IMR-90 (cell line): ENCODE measurements at regions not wholly inside any gene's neighbourhood (a gene's known extent, or its start where the extent isn't known, plus 50 kb on each side); places are given as distances from the start of the nearest gene placed in this dataset.

Experiments
- ATAC-seq: fragments of 200-7000 bp; cut with Tn5 transposase; 2 replicates; pipeline ENCODE4 v1.9.1; 2020; ENCODE audit warnings: low read depth, mild to moderate bottlenecking, moderate library complexity
- BruUV-seq: library from RNA; stranded (reverse); fragments of 400-500 nt; replicated peaks from 2 replicates; lab custom pipeline; 2021; lab: Mats Ljungman, UMichigan
- CTCF ChIA-PET: fragments of 300-600 bp; formaldehyde crosslinking; extraction: SDS; loops from one replicate; lab custom pipeline; 2021; ENCODE audit warnings: antibody characterized with exemption; lab: Yijun Ruan, JAX
- POLR2A ChIA-PET: fragments of 300-600 bp; sonication (Branson Sonifier 250); formaldehyde crosslinking; loops from one replicate; lab custom pipeline; 2022; ENCODE audit warnings: antibody characterized with exemption; ENCODE audit not compliant: unreplicated experiment; lab: Charles Lee
- DNase-seq: peaks from one replicate; pipeline ENCODE4 v3.0.0; 2013
- H2AFZ ChIP-seq: replicated peaks from 2 replicates; pipeline ENCODE3; 2013; ENCODE audit warnings: low read length, mild to moderate bottlenecking; ENCODE audit not compliant: poor library complexity
- H2AK5ac ChIP-seq: 2 replicates; pipeline ENCODE4 v1.6.1; 2013; ENCODE audit warnings: low read depth, low read length, inconsistent platforms
- H2AK9ac ChIP-seq: replicated peaks from 2 replicates; pipeline ENCODE3; 2013; ENCODE audit warnings: mild to moderate bottlenecking, low read depth, low read length, moderate library complexity; ENCODE audit not compliant: poor library complexity
- H2BK120ac ChIP-seq: 2 replicates; pipeline ENCODE4 v1.6.1; 2013; ENCODE audit warnings: low read depth, low read length, inconsistent platforms
- H2BK15ac ChIP-seq: 3 replicates; pipeline ENCODE4 v1.6.1; 2013; ENCODE audit warnings: low read depth, low read length, inconsistent platforms
- H2BK20ac ChIP-seq: 2 replicates; pipeline ENCODE4 v1.6.1; 2013; ENCODE audit warnings: low read depth, mild to moderate bottlenecking, inconsistent platforms, low read length, moderate library complexity
- H2BK5ac ChIP-seq: 2 replicates; pipeline ENCODE4 v1.6.1; 2013; ENCODE audit warnings: mild to moderate bottlenecking, low read depth, low read length, inconsistent platforms; ENCODE audit not compliant: poor library complexity, severe bottlenecking
- H3K14ac ChIP-seq: replicated peaks from 2 replicates; pipeline ENCODE4 v1.6.1; 2013; ENCODE audit warnings: low read depth, low read length, inconsistent platforms
- H3K18ac ChIP-seq: 2 replicates; pipeline ENCODE4 v1.6.1; 2013; ENCODE audit warnings: low read depth, low read length, control low read depth
- H3K23ac ChIP-seq: 2 replicates; pipeline ENCODE4 v1.6.1; 2013; ENCODE audit warnings: low read depth, low read length, inconsistent platforms
- H3K27ac ChIP-seq: 2 replicates; pipeline ENCODE4 v1.5.1; 2013; ENCODE audit warnings: mild to moderate bottlenecking, control low read depth, low read length; ENCODE audit not compliant: insufficient read depth
- H3K27me3 ChIP-seq: 2 replicates; pipeline ENCODE4 v1.6.1; 2013; ENCODE audit warnings: low read length; ENCODE audit not compliant: control insufficient read depth, insufficient read depth
- H3K36me3 ChIP-seq: 2 replicates; pipeline ENCODE4 v1.6.1; 2013; ENCODE audit warnings: low read length, mixed read lengths; ENCODE audit not compliant: control insufficient read depth, insufficient read depth
- H3K4ac ChIP-seq: 2 replicates; pipeline ENCODE4 v1.6.1; 2013; ENCODE audit warnings: low read depth, low read length, inconsistent platforms
- H3K4me1 ChIP-seq: 2 replicates; pipeline ENCODE4 v1.6.1; 2013; ENCODE audit warnings: low read length, mixed read lengths; ENCODE audit not compliant: control insufficient read depth, insufficient read depth
- H3K4me2 ChIP-seq: 2 replicates; pipeline ENCODE4 v1.6.1; 2013; ENCODE audit warnings: low read depth, mild to moderate bottlenecking, control low read depth, low read length, moderate library complexity
- H3K4me3 ChIP-seq: 2 replicates; pipeline ENCODE4 v1.5.1; 2013; ENCODE audit warnings: low read depth, mild to moderate bottlenecking, control low read depth, low read length, moderate library complexity; ENCODE audit not compliant: insufficient read depth
- H3K56ac ChIP-seq: 2 replicates; pipeline ENCODE4 v1.6.1; 2013; ENCODE audit warnings: low read length, inconsistent platforms; ENCODE audit not compliant: insufficient read depth; ENCODE audit errors: extremely low read depth
- H3K79me1 ChIP-seq, 2 experiments: 2 replicates each; pipeline ENCODE4 v1.6.1; 2013; ENCODE audit warnings: low read length in 2 of 2, inconsistent platforms in 1 of 2, low read depth in 1 of 2
- H3K9ac ChIP-seq: 2 replicates; pipeline ENCODE4 v1.6.1; 2013; ENCODE audit warnings: low read depth, low read length, control low read depth
- H3K9me1 ChIP-seq: 2 replicates; pipeline ENCODE4 v1.6.1; 2013; ENCODE audit warnings: low read length, inconsistent platforms; ENCODE audit not compliant: insufficient read depth
- H3K9me3 ChIP-seq: 2 replicates; pipeline ENCODE4 v1.6.1; 2013; ENCODE audit warnings: low read length; ENCODE audit not compliant: control insufficient read depth, insufficient read depth
- H4K20me1 ChIP-seq: 2 replicates; pipeline ENCODE4 v1.6.1; 2013; ENCODE audit warnings: low read length, inconsistent platforms; ENCODE audit not compliant: insufficient read depth
- H4K5ac ChIP-seq: 2 replicates; pipeline ENCODE4 v1.6.1; 2013; ENCODE audit warnings: mild to moderate bottlenecking, low read depth, low read length, control low read depth
- H4K8ac ChIP-seq, 2 experiments: 2 replicates each; pipeline ENCODE4 v1.6.1; 2013; ENCODE audit warnings: low read depth in 2 of 2, low read length in 2 of 2, control low read depth in 1 of 2, inconsistent platforms in 1 of 2
- H4K91ac ChIP-seq: 2 replicates; pipeline ENCODE4 v1.6.1; 2013; ENCODE audit warnings: low read depth, low read length, inconsistent platforms; ENCODE audit not compliant: insufficient read depth
- CHD1 ChIP-seq: IDR thresholded peaks from 2 replicates; pipeline ENCODE4 v1.6.1; 2012; ENCODE audit warnings: low read depth, low read length, improper control_type of control experiment
- MAFK ChIP-seq: IDR thresholded peaks from 2 replicates; pipeline ENCODE4 v1.6.1; 2012; ENCODE audit warnings: low read depth, low read length, improper control_type of control experiment
- MXI1 ChIP-seq: IDR thresholded peaks from 2 replicates; pipeline ENCODE4 v1.6.1; 2012; ENCODE audit warnings: low read depth, mild to moderate bottlenecking, low read length, moderate library complexity, borderline replicate concordance
- RCOR1 ChIP-seq: IDR thresholded peaks from 2 replicates; pipeline ENCODE4 v1.6.1; 2012; ENCODE audit warnings: mild to moderate bottlenecking, low read length, improper control_type of control experiment; ENCODE audit not compliant: insufficient replicate concordance
- RFX5 ChIP-seq: IDR thresholded peaks from 2 replicates; pipeline ENCODE4 v1.8.0; 2012; ENCODE audit warnings: low read depth, mild to moderate bottlenecking, low read length, moderate library complexity
- USF2 ChIP-seq: fragments of 150-350 bp; IDR thresholded peaks from 2 replicates; pipeline ENCODE4 v1.6.1; 2017; ENCODE audit warnings: mild to moderate bottlenecking, antibody characterized with exemption, low read length, low read depth
- WGBS, 2 experiments: methylation state at CpG; one replicate each; pipeline versions ENCODE4 v1.1.5 to v1.1.7; 2013; ENCODE audit warnings: missing lambda C conversion rate in 2 of 2; ENCODE audit not compliant: insufficient read length in 1 of 2; ENCODE audit errors: extremely low coverage in 2 of 2; 5-methylcytosine and 5-hydroxymethylcytosine counted together
- dilution Hi-C: fragments of 300-500 bp; cut with HindIII; formaldehyde crosslinking; loops from one replicate; pipeline ENCODE4 v1.14.3; 2018; ENCODE audit warnings: low sequenced_read_pairs; ENCODE audit not compliant: unreplicated experiment
- in situ Hi-C: fragments of 300-500 bp; cut with MboI; formaldehyde crosslinking; loops from 3 replicates; pipeline ENCODE4 v1.14.3; 2019; ENCODE audit warnings: low sequenced_read_pairs, inconsistent platforms, mixed read lengths
- intact Hi-C: fragments of 100-400 bp; cut with micrococcal nuclease; formaldehyde crosslinking; loops from 2 replicates; pipeline ENCODE4 v1.10.0; 2022

DNA sequence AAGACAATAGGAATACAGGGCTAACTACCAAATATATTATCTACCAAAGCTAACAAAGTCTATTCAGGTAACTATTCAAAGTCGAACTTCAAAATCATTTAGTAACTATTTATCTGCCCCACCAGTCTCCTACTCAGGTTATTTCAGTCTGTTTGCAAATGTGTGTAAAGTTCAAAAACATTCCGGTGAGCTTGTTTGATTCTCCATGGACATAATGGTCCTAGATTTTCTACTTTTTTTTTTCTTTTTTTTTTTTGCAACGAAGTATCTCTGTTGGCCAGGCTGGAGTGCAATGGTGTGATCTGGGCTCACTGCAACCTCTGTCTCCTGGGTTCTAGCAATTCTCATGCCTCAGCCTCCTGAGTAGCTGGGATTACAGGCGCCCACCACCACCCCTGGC, 236.0 kb upstream of the FOXQ1 start:
- in situ Hi-C loops: no loop called here
- BruUV-seq: no TSS peak
- Histone ChIP-seq H2BK5ac (no peak overlapping the region), H3K4me3 (no peak overlapping the region), H3K56ac (no peak overlapping the region), H3K23ac (no peak overlapping the region), H2BK20ac (peak overlapping the region; percentile 42; the same call in 1 of the 2 replicates), H2BK120ac (no peak overlapping the region), H3K18ac (no peak overlapping the region), H3K36me3 (no peaks in the 10 kb centered on the region), H3K79me1 (no peaks in the 10 kb centered on the region), H3K4ac (no peak overlapping the region), H2AK9ac (no peak overlapping the region), H2AK5ac (no peak overlapping the region), H3K14ac (no peak overlapping the region; the same call in 1 of the 2 replicates), H3K9me3 (no peaks in the 10 kb centered on the region), H3K4me2 (no peak overlapping the region; the same call in 1 of the 2 replicates), H3K9ac (no peak overlapping the region), H4K91ac (no peak overlapping the region), H4K20me1 (no peaks in the 10 kb centered on the region), H3K27ac (no peak overlapping the region), H2BK15ac (no peak overlapping the region), H4K5ac (no peak overlapping the region), H3K4me1 (peaks cover 7% of the 10 kb centered on the region; the same call in 1 of the 2 replicates), H2AFZ (no peak overlapping the region), H3K27me3 (peaks cover 5% of the 10 kb centered on the region; the same call in 1 of the 2 replicates), H3K9me1 (no peaks in the 10 kb centered on the region), H4K8ac (no peak overlapping the region)
- intact Hi-C loops: no loop called here
- ChIA-PET POLR2A (no interaction called here), CTCF (interaction anchor here (0.6 kb wide), 1 partner anchor 13 kb away, joined by 3 read pairs; no protein-coding TSS in a partner anchor)
- DNase-seq (no peak), ATAC-seq (no peak)
- dilution Hi-C loops: no loop called here
- WGBS, 2 experiments: no CpG with 5 or more reads among the region's 4 CpGs
- TF ChIP-seq RCOR1: no peak
- no peak for TF ChIP-seq CHD1
- no peak for TF ChIP-seq MAFK
- no peak for TF ChIP-seq MXI1
- no peak for TF ChIP-seq RFX5
- TF ChIP-seq USF2: no peak
